ENCODE measurements at regions not wholly inside any gene's neighbourhood (a gene's known extent, or its start where the extent isn't known, plus 50 kb on each side); places are given as distances from the start of the nearest gene placed in this dataset.

GRCh38 chr6:126540161-126540560 lies 200.2 kb downstream of the CENPW start:
- TF ChIP-seq CTCF (IDR thresholded peaks at IDR 0.05; ENCODE audit: control insufficient read depth, insufficient read depth, low read depth, low read length, missing control alignments): no peak
- no peak overlapping the region for H3K4me3 ChIP-seq (ENCODE audit: control insufficient read depth, low read depth, low read length)
- no peak for DNase-seq (ENCODE audit: low read depth)

GRCh38 chr6:126541806-126542491 lies 202.0 kb downstream of the CENPW start:
- TF ChIP-seq CTCF (IDR thresholded peaks at IDR 0.05; ENCODE audit: control insufficient read depth, insufficient read depth, low read depth, low read length, missing control alignments): no peak
- H3K4me3 ChIP-seq (ENCODE audit: control insufficient read depth, low read depth, low read length): no peak overlapping the region
- DNase-seq (ENCODE audit: low read depth): no peak

GRCh38 chr6:126546541-126547120 lies 206.7 kb downstream of the CENPW start:
- H3K4me3 ChIP-seq (ENCODE audit: control insufficient read depth, low read depth, low read length): no peak overlapping the region
- DNase-seq (ENCODE audit: low read depth): no peak
- TF ChIP-seq CTCF (IDR thresholded peaks at IDR 0.05; ENCODE audit: control insufficient read depth, insufficient read depth, low read depth, low read length, missing control alignments): no peak

GRCh38 chr6:126548300-126548699 lies 208.4 kb downstream of the CENPW start:
- H3K4me3 ChIP-seq (ENCODE audit: control insufficient read depth, low read depth, low read length): no peak overlapping the region
- TF ChIP-seq CTCF (IDR thresholded peaks at IDR 0.05; ENCODE audit: control insufficient read depth, insufficient read depth, low read depth, low read length, missing control alignments): no peak
- DNase-seq (ENCODE audit: low read depth): no peak

GRCh38 chr6:126550323-126550722 lies 210.4 kb downstream of the CENPW start:
- DNase-seq (ENCODE audit: low read depth): no peak
- no peak for TF ChIP-seq CTCF (IDR thresholded peaks at IDR 0.05; ENCODE audit: control insufficient read depth, insufficient read depth, low read depth, low read length, missing control alignments)
- H3K4me3 ChIP-seq (ENCODE audit: control insufficient read depth, low read depth, low read length): no peak overlapping the region

- H3K4me3 ChIP-seq (ENCODE audit: control insufficient read depth, low read depth, low read length): no peak overlapping the region
- no peak for DNase-seq (ENCODE audit: low read depth)
- no peak for TF ChIP-seq CTCF (IDR thresholded peaks at IDR 0.05; ENCODE audit: control insufficient read depth, insufficient read depth, low read depth, low read length, missing control alignments)
Measured at GRCh38 chr6:126551832-126552231, 211.9 kb downstream of the CENPW start.

Data from AG09309 (cell line).